ENCODE measurements at regions not wholly inside any gene's neighbourhood (a gene's known extent, or its start where the extent isn't known, plus 50 kb on each side); places are given as distances from the start of the nearest gene placed in this dataset.

GRCh38 chr3:194972641-194973040, 287.0 kb downstream of the FAM43A start:
- TF ChIP-seq CTCF (IDR thresholded peaks at IDR 0.05), result no peak
- TF ChIP-seq POLR2A (IDR thresholded peaks at IDR 0.05), result no peak

All from thyroid gland (tissue), 4 donors.